Liver (tissue), 3 donors: ENCODE measurements at regions not wholly inside any gene's neighbourhood (a gene's known extent, or its start where the extent isn't known, plus 50 kb on each side); places are given as distances from the start of the nearest gene placed in this dataset.

ENCODE experiments used
- JUND ChIP-seq, 2 donors: IDR thresholded peaks; 2 replicates each; pipeline ENCODE4 v1.6.1; 2016; ENCODE audit warnings: antibody characterized with exemption in 2 of 2
- RAD21 ChIP-seq, 2 donors: IDR thresholded peaks; 2 replicates each; pipeline ENCODE4 v1.6.1; 2016; ENCODE audit warnings: antibody characterized with exemption in 2 of 2, mild to moderate bottlenecking in 2 of 2
- RXRA ChIP-seq, 2 donors: IDR thresholded peaks; 2 replicates each; pipeline ENCODE4 v1.6.1; 2017 to 2018; ENCODE audit warnings: antibody characterized with exemption in 2 of 2, mild to moderate bottlenecking in 1 of 2
- TAF1 ChIP-seq: conservative IDR thresholded peaks from 2 replicates; pipeline ENCODE4 v1.6.1; 2016; ENCODE audit warnings: antibody characterized with exemption, mild to moderate bottlenecking
- YY1 ChIP-seq: IDR thresholded peaks from 2 replicates; pipeline ENCODE4 v1.6.1; 2016; ENCODE audit warnings: antibody characterized with exemption, mild to moderate bottlenecking
- TF ChIP-seq, protein P1 (sequence below): fragments of 150-350 bp; IDR thresholded peaks from 2 replicates; pipeline ENCODE4 v1.5.1; 2017; ENCODE audit warnings: improper control_type of control experiment, low read depth, low read length; ENCODE audit not compliant: missing input control
- TF ChIP-seq, protein P2 (sequence below): IDR thresholded peaks from 2 replicates; pipeline ENCODE4 v1.6.1; 2016; ENCODE audit warnings: antibody characterized with exemption, mild to moderate bottlenecking
- donor health status: healthy.
- donor health status: healthy.

DNA sequence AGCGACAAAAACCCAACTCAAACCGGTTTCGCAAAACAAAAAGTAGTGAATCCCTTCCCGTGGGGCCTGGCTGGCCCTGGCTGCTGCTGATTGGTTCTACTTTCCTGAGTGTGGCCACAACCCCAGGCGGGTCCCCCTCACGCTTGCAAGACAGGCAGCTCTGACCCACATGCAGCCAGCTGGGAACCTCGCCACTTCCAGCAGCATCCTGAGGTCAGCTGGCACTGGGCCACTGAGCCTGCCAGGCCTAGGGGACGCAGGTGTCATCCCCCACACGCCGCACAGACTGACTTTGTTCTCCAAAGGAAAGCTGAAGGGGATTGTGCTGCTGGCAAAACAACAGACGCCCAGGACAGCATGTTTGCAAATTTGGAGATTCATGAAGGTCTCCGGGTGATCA lies 111.1 kb downstream of the TPRA1 start:
- TF ChIP-seq, protein P1, sequence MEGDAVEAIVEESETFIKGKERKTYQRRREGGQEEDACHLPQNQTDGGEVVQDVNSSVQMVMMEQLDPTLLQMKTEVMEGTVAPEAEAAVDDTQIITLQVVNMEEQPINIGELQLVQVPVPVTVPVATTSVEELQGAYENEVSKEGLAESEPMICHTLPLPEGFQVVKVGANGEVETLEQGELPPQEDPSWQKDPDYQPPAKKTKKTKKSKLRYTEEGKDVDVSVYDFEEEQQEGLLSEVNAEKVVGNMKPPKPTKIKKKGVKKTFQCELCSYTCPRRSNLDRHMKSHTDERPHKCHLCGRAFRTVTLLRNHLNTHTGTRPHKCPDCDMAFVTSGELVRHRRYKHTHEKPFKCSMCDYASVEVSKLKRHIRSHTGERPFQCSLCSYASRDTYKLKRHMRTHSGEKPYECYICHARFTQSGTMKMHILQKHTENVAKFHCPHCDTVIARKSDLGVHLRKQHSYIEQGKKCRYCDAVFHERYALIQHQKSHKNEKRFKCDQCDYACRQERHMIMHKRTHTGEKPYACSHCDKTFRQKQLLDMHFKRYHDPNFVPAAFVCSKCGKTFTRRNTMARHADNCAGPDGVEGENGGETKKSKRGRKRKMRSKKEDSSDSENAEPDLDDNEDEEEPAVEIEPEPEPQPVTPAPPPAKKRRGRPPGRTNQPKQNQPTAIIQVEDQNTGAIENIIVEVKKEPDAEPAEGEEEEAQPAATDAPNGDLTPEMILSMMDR = no peak
- no peak for TF ChIP-seq RAD21 (IDR thresholded peaks at IDR 0.05)
- TF ChIP-seq, protein P2, sequence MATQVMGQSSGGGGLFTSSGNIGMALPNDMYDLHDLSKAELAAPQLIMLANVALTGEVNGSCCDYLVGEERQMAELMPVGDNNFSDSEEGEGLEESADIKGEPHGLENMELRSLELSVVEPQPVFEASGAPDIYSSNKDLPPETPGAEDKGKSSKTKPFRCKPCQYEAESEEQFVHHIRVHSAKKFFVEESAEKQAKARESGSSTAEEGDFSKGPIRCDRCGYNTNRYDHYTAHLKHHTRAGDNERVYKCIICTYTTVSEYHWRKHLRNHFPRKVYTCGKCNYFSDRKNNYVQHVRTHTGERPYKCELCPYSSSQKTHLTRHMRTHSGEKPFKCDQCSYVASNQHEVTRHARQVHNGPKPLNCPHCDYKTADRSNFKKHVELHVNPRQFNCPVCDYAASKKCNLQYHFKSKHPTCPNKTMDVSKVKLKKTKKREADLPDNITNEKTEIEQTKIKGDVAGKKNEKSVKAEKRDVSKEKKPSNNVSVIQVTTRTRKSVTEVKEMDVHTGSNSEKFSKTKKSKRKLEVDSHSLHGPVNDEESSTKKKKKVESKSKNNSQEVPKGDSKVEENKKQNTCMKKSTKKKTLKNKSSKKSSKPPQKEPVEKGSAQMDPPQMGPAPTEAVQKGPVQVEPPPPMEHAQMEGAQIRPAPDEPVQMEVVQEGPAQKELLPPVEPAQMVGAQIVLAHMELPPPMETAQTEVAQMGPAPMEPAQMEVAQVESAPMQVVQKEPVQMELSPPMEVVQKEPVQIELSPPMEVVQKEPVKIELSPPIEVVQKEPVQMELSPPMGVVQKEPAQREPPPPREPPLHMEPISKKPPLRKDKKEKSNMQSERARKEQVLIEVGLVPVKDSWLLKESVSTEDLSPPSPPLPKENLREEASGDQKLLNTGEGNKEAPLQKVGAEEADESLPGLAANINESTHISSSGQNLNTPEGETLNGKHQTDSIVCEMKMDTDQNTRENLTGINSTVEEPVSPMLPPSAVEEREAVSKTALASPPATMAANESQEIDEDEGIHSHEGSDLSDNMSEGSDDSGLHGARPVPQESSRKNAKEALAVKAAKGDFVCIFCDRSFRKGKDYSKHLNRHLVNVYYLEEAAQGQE = no peak
- TF ChIP-seq RXRA (IDR thresholded peaks at IDR 0.05) = no peak
- TF ChIP-seq TAF1 = no peak
- TF ChIP-seq YY1 = no peak
- no peak for TF ChIP-seq JUND (IDR thresholded peaks at IDR 0.05)
